D721Med (cell line): ENCODE measurements at regions not wholly inside any gene's neighbourhood (a gene's known extent, or its start where the extent isn't known, plus 50 kb on each side); places are given as distances from the start of the nearest gene placed in this dataset.

Experiments used
- DNase-seq: peaks from one replicate; pipeline ENCODE4 v3.0.0; 2011; ENCODE audit warnings: low spot score; ENCODE audit not compliant: insufficient read length
- FAIRE-seq: peaks from 2 replicates; lab custom pipeline; 2011; peaks lifted over from hg19 to GRCh38; lab: Jason Lieb, UNC
- TF ChIP-seq, protein P1 (sequence below): IDR thresholded peaks from 2 replicates; pipeline ENCODE4 v1.5.1; 2012; ENCODE audit warnings: mild to moderate bottlenecking, control low read depth; ENCODE audit not compliant: insufficient read depth; ENCODE audit errors: missing control alignments

DNA sequence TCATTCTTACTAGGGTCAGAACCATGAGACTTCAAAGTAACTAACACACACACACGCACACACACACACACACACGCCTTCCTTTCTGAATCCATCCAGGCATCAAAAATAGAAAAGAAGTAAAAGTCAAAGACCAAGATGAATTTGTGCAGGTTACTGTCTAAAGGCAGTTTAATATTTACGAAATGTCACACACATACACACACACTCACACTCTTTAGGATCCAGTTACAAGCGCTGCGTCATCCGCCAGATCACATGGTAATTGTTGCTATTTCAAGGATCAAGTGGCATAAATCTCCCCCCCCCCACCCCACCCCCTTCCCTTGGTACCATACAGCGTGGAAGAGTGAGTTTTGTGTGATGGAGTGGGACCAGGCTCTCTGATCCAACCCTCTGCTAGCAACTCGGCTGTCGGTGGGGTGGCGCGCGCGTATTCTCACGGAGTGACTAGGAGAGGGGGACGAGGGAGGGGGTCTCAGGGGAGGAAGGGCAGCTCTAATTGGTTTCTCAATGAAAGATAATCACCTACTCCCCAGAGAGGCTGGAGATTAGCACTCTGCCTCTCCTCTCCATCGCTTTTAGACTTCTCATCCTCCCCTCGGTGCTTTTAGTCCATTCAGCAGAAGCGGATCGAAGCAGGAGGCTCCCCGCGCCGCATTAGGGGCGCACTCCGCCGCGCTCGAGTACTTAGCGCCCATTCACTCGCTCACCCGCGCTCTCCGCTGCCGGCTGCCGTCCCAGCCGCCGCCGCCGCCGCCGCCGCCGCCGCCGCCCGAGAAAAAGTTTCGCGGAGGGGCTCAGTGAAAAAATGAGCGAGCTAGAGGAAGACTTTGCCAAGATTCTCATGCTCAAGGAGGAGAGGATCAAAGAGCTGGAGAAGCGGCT lies 83.5 kb upstream of the PRKG1 start:
- TF ChIP-seq, protein P1, sequence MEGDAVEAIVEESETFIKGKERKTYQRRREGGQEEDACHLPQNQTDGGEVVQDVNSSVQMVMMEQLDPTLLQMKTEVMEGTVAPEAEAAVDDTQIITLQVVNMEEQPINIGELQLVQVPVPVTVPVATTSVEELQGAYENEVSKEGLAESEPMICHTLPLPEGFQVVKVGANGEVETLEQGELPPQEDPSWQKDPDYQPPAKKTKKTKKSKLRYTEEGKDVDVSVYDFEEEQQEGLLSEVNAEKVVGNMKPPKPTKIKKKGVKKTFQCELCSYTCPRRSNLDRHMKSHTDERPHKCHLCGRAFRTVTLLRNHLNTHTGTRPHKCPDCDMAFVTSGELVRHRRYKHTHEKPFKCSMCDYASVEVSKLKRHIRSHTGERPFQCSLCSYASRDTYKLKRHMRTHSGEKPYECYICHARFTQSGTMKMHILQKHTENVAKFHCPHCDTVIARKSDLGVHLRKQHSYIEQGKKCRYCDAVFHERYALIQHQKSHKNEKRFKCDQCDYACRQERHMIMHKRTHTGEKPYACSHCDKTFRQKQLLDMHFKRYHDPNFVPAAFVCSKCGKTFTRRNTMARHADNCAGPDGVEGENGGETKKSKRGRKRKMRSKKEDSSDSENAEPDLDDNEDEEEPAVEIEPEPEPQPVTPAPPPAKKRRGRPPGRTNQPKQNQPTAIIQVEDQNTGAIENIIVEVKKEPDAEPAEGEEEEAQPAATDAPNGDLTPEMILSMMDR, result no peak
- FAIRE-seq (no peak), DNase-seq (no peak)

DNA sequence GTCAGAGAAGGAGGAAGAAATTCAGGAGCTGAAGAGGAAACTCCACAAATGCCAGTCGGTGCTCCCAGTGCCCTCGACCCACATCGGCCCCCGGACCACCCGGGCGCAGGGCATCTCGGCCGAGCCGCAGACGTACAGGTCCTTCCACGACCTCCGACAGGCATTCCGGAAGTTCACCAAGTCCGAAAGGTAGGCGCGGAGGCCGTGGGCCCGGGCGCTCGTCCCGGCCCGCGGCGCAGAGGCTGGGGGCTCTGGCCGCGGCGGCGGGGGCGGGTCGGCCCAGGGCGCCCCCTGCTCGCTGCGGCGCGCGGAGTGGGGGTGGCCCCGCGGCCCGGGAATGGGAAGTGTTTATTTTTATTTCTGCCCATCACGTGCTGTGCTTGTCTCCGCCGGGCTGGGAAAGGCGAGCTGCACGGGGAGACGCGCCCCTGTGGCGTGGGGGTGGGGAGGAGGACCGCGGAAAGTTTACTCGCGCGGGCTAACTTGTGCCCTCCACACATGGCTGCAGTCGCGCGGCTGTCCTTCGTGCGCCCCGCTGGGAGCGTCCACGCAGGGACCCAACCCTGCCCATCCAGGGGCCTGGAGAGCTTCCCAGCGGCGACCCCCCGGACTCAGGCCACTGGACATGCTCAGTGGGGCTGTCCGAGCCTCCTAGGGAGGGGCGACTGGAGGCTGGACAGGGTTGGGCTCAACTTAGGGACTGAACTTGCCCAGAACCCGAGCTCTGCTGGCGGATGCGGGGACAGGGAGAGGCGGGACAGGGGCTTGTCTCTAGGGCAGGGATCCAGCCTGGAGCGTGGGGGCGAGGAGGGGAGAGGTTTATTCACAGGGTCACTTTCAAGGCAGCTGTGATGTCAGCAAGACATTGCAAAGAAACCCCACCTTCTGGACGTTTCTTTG lies 82.6 kb upstream of the PRKG1 start:
- DNase-seq (no peak), FAIRE-seq (no peak)
- TF ChIP-seq, protein P1, result no peak

DNA sequence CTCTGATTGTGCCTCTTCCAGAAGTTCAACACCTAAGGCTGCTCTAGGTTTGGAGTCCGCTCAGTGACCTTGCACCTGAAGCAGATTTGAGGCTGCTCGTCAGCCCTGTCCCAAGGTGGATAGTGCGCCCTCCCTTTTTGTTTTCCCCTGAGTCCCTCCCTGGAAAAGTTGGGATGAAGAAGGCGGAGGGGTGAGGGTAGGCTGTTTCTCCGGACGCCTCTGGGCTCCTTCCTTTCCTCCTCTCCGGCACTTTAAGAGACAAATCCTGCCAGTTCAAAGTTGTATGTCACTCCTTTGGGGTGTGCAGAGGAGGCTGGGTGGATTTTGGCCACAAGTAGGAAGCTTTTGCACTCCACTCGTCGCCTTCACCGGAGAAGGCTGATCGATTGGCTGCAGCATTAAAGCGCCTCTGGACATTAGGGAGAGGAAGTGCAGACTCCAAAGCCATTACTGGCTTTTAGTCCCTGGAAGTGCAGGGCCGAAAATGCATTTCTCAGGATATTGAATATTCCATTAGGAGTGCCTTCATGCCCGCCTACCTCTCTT lies 81.9 kb upstream of the PRKG1 start:
- DNase-seq (no peak), FAIRE-seq (no peak)
- TF ChIP-seq, protein P1, result no peak

DNA sequence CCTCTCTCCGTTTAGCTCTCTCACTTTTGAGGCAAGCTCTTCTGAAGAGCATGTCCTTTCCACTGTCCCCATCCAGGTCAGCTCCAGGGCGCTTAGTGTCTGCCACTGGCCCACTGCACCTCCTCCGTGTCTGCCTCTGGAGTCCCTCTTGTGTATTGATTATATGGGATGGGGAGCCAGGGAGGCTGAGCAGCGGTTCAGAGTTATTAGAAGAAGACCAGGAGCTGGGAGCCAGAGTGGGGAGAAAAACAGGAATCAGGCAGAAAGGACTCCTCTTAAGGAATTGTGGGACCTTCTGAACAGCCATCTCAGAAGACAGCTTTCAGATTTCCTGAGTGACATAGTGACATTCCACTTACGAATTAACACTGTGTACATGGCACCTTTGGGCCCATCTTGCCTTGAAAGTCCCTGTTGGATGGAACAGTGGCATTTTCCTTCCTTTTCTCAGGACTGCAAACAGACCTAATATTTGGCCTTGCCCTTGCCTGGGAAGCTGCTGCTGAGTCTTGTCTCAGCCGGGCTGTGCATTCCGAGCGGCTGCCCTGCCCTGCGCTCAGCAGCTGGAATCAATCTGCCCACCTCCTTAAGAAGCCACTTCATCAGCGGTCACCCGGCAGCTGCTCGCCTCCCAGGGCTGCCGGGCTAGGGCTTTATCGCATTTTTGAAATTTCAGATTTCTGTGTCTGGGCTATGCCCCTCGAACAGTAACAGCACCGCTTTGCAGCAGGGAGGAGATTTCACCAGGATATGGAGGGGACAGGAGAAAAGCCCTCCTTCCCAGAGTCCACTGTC lies 81.1 kb upstream of the PRKG1 start:
- TF ChIP-seq, protein P1, result no peak
- DNase-seq (no peak), FAIRE-seq (no peak)

DNA sequence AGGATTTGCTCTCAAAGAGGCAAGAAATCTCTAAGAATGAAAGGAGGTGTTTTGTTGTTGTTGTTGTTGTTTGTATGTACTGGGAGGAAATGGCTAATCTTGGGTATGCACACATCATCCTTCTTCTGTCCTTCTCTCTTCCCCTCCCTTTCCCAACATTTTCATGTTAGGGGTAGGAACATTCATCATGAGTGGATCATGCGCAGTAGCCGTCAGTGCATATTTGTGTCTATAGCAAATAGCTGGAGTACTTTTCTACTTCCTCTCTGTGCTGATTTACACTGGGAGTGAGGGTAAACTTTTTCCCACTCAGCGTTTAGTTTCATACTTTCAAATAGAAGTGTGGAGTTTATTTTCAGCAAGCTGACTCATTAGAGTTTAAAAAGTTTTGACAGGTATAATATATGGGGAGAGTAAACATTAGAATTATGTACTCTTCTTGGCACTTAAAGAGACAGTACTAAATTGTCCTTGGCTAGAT lies 80.5 kb upstream of the PRKG1 start:
- FAIRE-seq (no peak), DNase-seq (no peak)
- TF ChIP-seq, protein P1, result no peak

DNA sequence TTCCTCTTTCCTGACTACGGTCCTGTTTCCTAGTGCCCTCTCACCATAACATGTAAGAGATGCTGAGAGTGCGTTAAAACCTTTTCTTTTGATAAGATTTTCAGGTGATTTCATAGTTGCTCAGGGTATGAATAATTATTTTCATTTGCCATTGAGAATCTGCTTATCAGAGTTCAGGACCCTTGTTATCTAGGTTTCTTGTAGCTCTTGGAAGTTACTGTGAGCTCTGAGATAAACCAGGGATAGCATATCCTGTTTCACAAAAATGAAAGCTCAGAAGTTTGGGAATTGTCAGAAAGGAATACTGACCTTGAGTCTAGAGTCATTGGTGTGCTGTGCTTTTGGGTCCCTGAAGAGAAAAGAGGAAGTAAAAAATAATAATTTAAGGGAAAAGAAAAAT lies 76.8 kb upstream of the PRKG1 start:
- no peak for FAIRE-seq
- no peak for DNase-seq
- TF ChIP-seq, protein P1, result no peak
